GM12872 (cell line): ENCODE measurements at regions not wholly inside any gene's neighbourhood (a gene's known extent, or its start where the extent isn't known, plus 50 kb on each side); places are given as distances from the start of the nearest gene placed in this dataset.

ENCODE experiments used
- CTCF ChIP-seq: IDR thresholded peaks from 3 replicates; pipeline ENCODE4 v1.5.1; 2011; ENCODE audit warnings: low read depth, mild to moderate bottlenecking, low read length, moderate library complexity; ENCODE audit not compliant: insufficient read depth

GRCh38 chr1:87918398-87918797 is 589.7 kb downstream of the LMO4 start:
- TF ChIP-seq CTCF, result no peak

- no peak for TF ChIP-seq CTCF
Observed at GRCh38 chr1:87922885-87923284, 594.2 kb downstream of the LMO4 start.

- TF ChIP-seq CTCF, result no peak
Observed at GRCh38 chr1:87926131-87926830, 597.6 kb downstream of the LMO4 start.

- no peak for TF ChIP-seq CTCF
Observed at GRCh38 chr1:87926921-87927320, 598.2 kb downstream of the LMO4 start.

GRCh38 chr1:87927391-87928280 is 599.0 kb downstream of the LMO4 start:
- TF ChIP-seq CTCF, result no peak

GRCh38 chr1:87928623-87929022 is 599.9 kb downstream of the LMO4 start:
- TF ChIP-seq CTCF, result no peak

- no peak for TF ChIP-seq CTCF
Observed at GRCh38 chr1:87929906-87930305, 601.2 kb downstream of the LMO4 start.
